H9 (cell line): ENCODE measurements at regions not wholly inside any gene's neighbourhood (a gene's known extent, or its start where the extent isn't known, plus 50 kb on each side); places are given as distances from the start of the nearest gene placed in this dataset.

Experiments
- DNase-seq: peaks from one replicate; pipeline ENCODE4 v3.0.0-alpha.2; 2017
- H2AFZ ChIP-seq: one replicate; pipeline ENCODE4 v1.6.1; 2013; ENCODE audit warnings: mild to moderate bottlenecking, low read length, control low read depth, moderate library complexity
- H2AK5ac ChIP-seq: 2 replicates; pipeline ENCODE4 v1.6.1; 2013; ENCODE audit warnings: low read length, control low read depth, mixed read lengths; ENCODE audit not compliant: insufficient read length
- H2BK120ac ChIP-seq: one replicate; pipeline ENCODE4 v1.6.1; 2013; ENCODE audit warnings: low read depth, mild to moderate bottlenecking, low read length, control low read depth, inconsistent platforms; ENCODE audit not compliant: poor library complexity, severe bottlenecking
- H2BK12ac ChIP-seq: 2 replicates; pipeline ENCODE4 v1.6.1; 2013; ENCODE audit warnings: low read length, control low read depth, mixed read lengths, low read depth; ENCODE audit not compliant: insufficient read length
- H2BK15ac ChIP-seq: 2 replicates; pipeline ENCODE4 v1.6.1; 2013; ENCODE audit warnings: low read depth, low read length, control low read depth
- H2BK20ac ChIP-seq: one replicate; pipeline ENCODE4 v1.6.1; 2013; ENCODE audit warnings: low read depth, mild to moderate bottlenecking, low read length, control low read depth, inconsistent platforms; ENCODE audit not compliant: poor library complexity, severe bottlenecking
- H2BK5ac ChIP-seq: 2 replicates; pipeline ENCODE4 v1.6.1; 2013; ENCODE audit warnings: low read length, control low read depth, mixed read lengths; ENCODE audit not compliant: insufficient read length
- H3K14ac ChIP-seq: 2 replicates; pipeline ENCODE4 v1.6.1; 2013; ENCODE audit warnings: low read length, control low read depth; ENCODE audit not compliant: insufficient read depth
- H3K18ac ChIP-seq: 2 replicates; pipeline ENCODE4 v1.6.1; 2013; ENCODE audit warnings: low read depth, mild to moderate bottlenecking, mixed read lengths, low read length, control low read depth; ENCODE audit not compliant: insufficient read length
- H3K23ac ChIP-seq: 2 replicates; pipeline ENCODE4 v1.6.1; 2013; ENCODE audit warnings: low read length, control low read depth, mixed read lengths, low read depth; ENCODE audit not compliant: insufficient read length
- H3K23me2 ChIP-seq: 2 replicates; pipeline ENCODE4 v1.6.1; 2013; ENCODE audit warnings: low read depth, mild to moderate bottlenecking, mixed read lengths, low read length, control low read depth; ENCODE audit not compliant: insufficient read length, poor library complexity, severe bottlenecking
- H3K27ac ChIP-seq: 2 replicates; pipeline ENCODE4 v1.5.1; 2013; ENCODE audit warnings: low read length, control low read depth, mixed read lengths, low read depth; ENCODE audit not compliant: insufficient read length
- H3K27me3 ChIP-seq: 2 replicates; pipeline ENCODE4 v1.6.1; 2013; ENCODE audit warnings: low read length, control low read depth, inconsistent platforms; ENCODE audit not compliant: insufficient read depth
- H3K4ac ChIP-seq: 2 replicates; pipeline ENCODE4 v1.6.1; 2013; ENCODE audit warnings: low read depth, mild to moderate bottlenecking, control low read depth, inconsistent platforms, low read length, moderate library complexity
- H3K4me1 ChIP-seq: 2 replicates; pipeline ENCODE4 v1.6.1; 2013; ENCODE audit warnings: low read length, control low read depth, inconsistent platforms; ENCODE audit not compliant: insufficient read depth
- H3K4me2 ChIP-seq: 2 replicates; pipeline ENCODE4 v1.6.1; 2013; ENCODE audit warnings: low read length, control low read depth, mixed read lengths; ENCODE audit not compliant: insufficient read length, insufficient read depth
- H3K56ac ChIP-seq: 2 replicates; pipeline ENCODE4 v1.6.1; 2013; ENCODE audit warnings: low read depth, mild to moderate bottlenecking, mixed read lengths, low read length, control low read depth; ENCODE audit not compliant: insufficient read length
- H3K79me1 ChIP-seq: 2 replicates; pipeline ENCODE4 v1.6.1; 2013; ENCODE audit warnings: low read depth, mild to moderate bottlenecking, moderate library complexity, low read length, control low read depth, inconsistent platforms; ENCODE audit not compliant: insufficient read depth, poor library complexity, severe bottlenecking
- H3K79me2 ChIP-seq: 2 replicates; pipeline ENCODE4 v1.6.1; 2013; ENCODE audit warnings: low read length, control low read depth, inconsistent platforms; ENCODE audit not compliant: insufficient read depth
- H3K9ac ChIP-seq: 2 replicates; pipeline ENCODE4 v1.6.1; 2013; ENCODE audit warnings: low read length, control low read depth, mixed read lengths; ENCODE audit not compliant: insufficient read length; ENCODE audit errors: extremely low read depth
- H3K9me3 ChIP-seq: one replicate; pipeline ENCODE4 v1.6.1; 2013; ENCODE audit warnings: low read depth, low read length, inconsistent platforms; ENCODE audit not compliant: control insufficient read depth
- H3T11ph ChIP-seq: one replicate; pipeline ENCODE4 v1.6.1; 2013; ENCODE audit warnings: mild to moderate bottlenecking, low read length, control low read depth, inconsistent platforms
- H4K20me1 ChIP-seq: one replicate; pipeline ENCODE4 v1.6.1; 2013; ENCODE audit not compliant: control insufficient read depth, insufficient read length, insufficient read depth
- H4K5ac ChIP-seq: 2 replicates; pipeline ENCODE4 v1.6.1; 2013; ENCODE audit warnings: low read depth, mild to moderate bottlenecking, mixed read lengths, low read length, control low read depth; ENCODE audit not compliant: insufficient read length
- H4K8ac ChIP-seq: replicated peaks from 2 replicates; pipeline ENCODE4 v1.6.1; 2013; ENCODE audit warnings: low read length, control low read depth, mixed read lengths, low read depth; ENCODE audit not compliant: insufficient read length
- H4K91ac ChIP-seq: 2 replicates; pipeline ENCODE4 v1.6.1; 2013; ENCODE audit warnings: low read depth, mild to moderate bottlenecking, moderate library complexity, mixed read lengths, low read length, control low read depth; ENCODE audit not compliant: insufficient read length
- H3K27ac Mint-ChIP-seq, 3 experiments: 2 replicates in 2 of 3; 3 replicates in 1 of 3; pipeline ENCODE4 v1.8.0; 2020 to 2021; ENCODE audit warnings: mixed read lengths in 3 of 3, mild to moderate bottlenecking in 1 of 3, moderate library complexity in 1 of 3
- H3K27me3 Mint-ChIP-seq: 2 replicates; pipeline ENCODE4 v1.8.0; 2021; ENCODE audit warnings: low read depth, mild to moderate bottlenecking, moderate library complexity, mixed read lengths
- H3K36me3 Mint-ChIP-seq, 3 experiments: 2 replicates in 2 of 3; 3 replicates in 1 of 3; pipeline ENCODE4 v1.8.0; 2020 to 2021; ENCODE audit warnings: low read depth in 3 of 3, mixed read lengths in 3 of 3; ENCODE audit not compliant: insufficient read depth in 1 of 3
- H3K4me1 Mint-ChIP-seq, 2 experiments: 2 replicates each; pipeline ENCODE4 v1.8.0; 2020; ENCODE audit warnings: mixed read lengths in 2 of 2
- H3K4me3 Mint-ChIP-seq, 2 experiments: 2 replicates in 1 of 2; 3 replicates in 1 of 2; pipeline ENCODE4 v1.8.0; 2020 to 2021; ENCODE audit warnings: mild to moderate bottlenecking in 2 of 2, mixed read lengths in 2 of 2, moderate library complexity in 1 of 2
- H3K9me3 Mint-ChIP-seq, 2 experiments: 2 replicates in 1 of 2; 3 replicates in 1 of 2; pipeline ENCODE4 v1.8.0; 2020; ENCODE audit warnings: mild to moderate bottlenecking in 2 of 2, mixed read lengths in 2 of 2, moderate library complexity in 1 of 2
- CTCF ChIP-seq: fragments of 200-600 bp; sonication (generic); conservative IDR thresholded peaks from 3 replicates; pipeline ENCODE4 v1.8.0; 2021; ENCODE audit warnings: antibody characterized with exemption, mild to moderate bottlenecking
- WGBS: extraction: QIAGEN DNeasy Blood & Tissue Kit; methylation state at CpG from one replicate; pipeline ENCODE4 v1.1.7; 2013; ENCODE audit warnings: missing lambda C conversion rate, low lambda C conversion rate, mixed read lengths; ENCODE audit not compliant: insufficient read length; ENCODE audit errors: extremely low coverage; 5-methylcytosine and 5-hydroxymethylcytosine counted together

GRCh38 chr4:28117084-28117682 lies 1256.5 kb downstream of the STIM2 start:
- H3K9me3 Mint-ChIP-seq: peaks cover 5 to 7% of the 10 kb centered on the region in 2 experiments
- Histone ChIP-seq H3K79me1 (no peaks in the 10 kb centered on the region), H3K18ac (no peak overlapping the region), H3K9ac (no peak overlapping the region), H3T11ph (no peak overlapping the region), H3K56ac (no peak overlapping the region), H3K9me3 (no peaks in the 10 kb centered on the region), H3K27me3 (no peaks in the 10 kb centered on the region), H2BK12ac (no peak overlapping the region), H2BK20ac (no peak overlapping the region), H2BK5ac (no peak overlapping the region), H2BK15ac (no peak overlapping the region), H3K4ac (no peak overlapping the region), H4K8ac (no peak overlapping the region), H4K91ac (no peak overlapping the region), H3K4me1 (no peaks in the 10 kb centered on the region), H3K23ac (no peak overlapping the region), H3K27ac (no peak overlapping the region), H3K4me2 (no peak overlapping the region), H3K14ac (no peak overlapping the region), H2AFZ (no peak overlapping the region), H4K20me1 (no peaks in the 10 kb centered on the region), H2BK120ac (no peak overlapping the region), H4K5ac (no peak overlapping the region), H3K23me2 (no peaks in the 10 kb centered on the region), H2AK5ac (no peak overlapping the region), H3K79me2 (no peaks in the 10 kb centered on the region)
- peaks cover 0 to 12% (median 7%) of the 10 kb centered on the region in 3 experiments; a peak in 4 of 7 replicates for H3K36me3 Mint-ChIP-seq
- no peaks in the 10 kb centered on the region for H3K27me3 Mint-ChIP-seq
- peaks cover 0 to 8% of the 10 kb centered on the region in 2 experiments; a peak in 2 of 4 replicates for H3K4me1 Mint-ChIP-seq
- DNase-seq: peak; percentile 30
- peak overlapping the region in 1 of 3 experiments; percentile 87; a peak in 1 of 7 replicates for H3K27ac Mint-ChIP-seq
- WGBS: no CpG with 5 or more reads among the region's 61 CpGs
- no peak for TF ChIP-seq CTCF
- H3K4me3 Mint-ChIP-seq: no peak overlapping the region
